Neuronal stem cell (in vitro differentiated cells): ENCODE measurements at regions not wholly inside any gene's neighbourhood (a gene's known extent, or its start where the extent isn't known, plus 50 kb on each side); places are given as distances from the start of the nearest gene placed in this dataset.
A peak's percentile ranks its signal among the peaks of the same experiment; 100 is the strongest.

Experiments used
- DNase-seq: peaks from one replicate; pipeline ENCODE4 v3.0.0-alpha.2; 2013; ENCODE audit warnings: low spot score
- H2AFZ ChIP-seq: one replicate; pipeline ENCODE4 v1.6.1; 2013; ENCODE audit warnings: mild to moderate bottlenecking, low read length, inconsistent platforms
- H2AK5ac ChIP-seq: 2 replicates; pipeline ENCODE4 v1.6.1; 2013; ENCODE audit warnings: low read depth, mild to moderate bottlenecking, inconsistent platforms, low read length, moderate library complexity, mixed read lengths
- H2BK120ac ChIP-seq: 2 replicates; pipeline ENCODE4 v1.6.1; 2013; ENCODE audit warnings: low read depth, mild to moderate bottlenecking, inconsistent platforms, low read length, moderate library complexity, mixed read lengths
- H2BK12ac ChIP-seq: one replicate; pipeline ENCODE4 v1.6.1; 2013; ENCODE audit warnings: low read length, inconsistent platforms
- H2BK15ac ChIP-seq: 2 replicates; pipeline ENCODE4 v1.6.1; 2013; ENCODE audit warnings: mild to moderate bottlenecking, low read length, inconsistent platforms, mixed read lengths
- H2BK5ac ChIP-seq: one replicate; pipeline ENCODE4 v1.6.1; 2013; ENCODE audit warnings: inconsistent platforms, mild to moderate bottlenecking, low read length, moderate library complexity
- H3K14ac ChIP-seq: one replicate; pipeline ENCODE4 v1.6.1; 2013; ENCODE audit warnings: low read length, inconsistent platforms
- H3K18ac ChIP-seq: 2 replicates; pipeline ENCODE4 v1.6.1; 2013; ENCODE audit warnings: low read length, inconsistent platforms
- H3K23ac ChIP-seq: 2 replicates; pipeline ENCODE4 v1.6.1; 2013; ENCODE audit warnings: low read depth, mild to moderate bottlenecking, mixed read lengths, low read length, inconsistent platforms; ENCODE audit not compliant: poor library complexity
- H3K27ac ChIP-seq: replicated peaks from 3 replicates; pipeline ENCODE4 v1.5.1; 2013; ENCODE audit warnings: low read length, inconsistent platforms
- H3K27me3 ChIP-seq, 3 experiments: 2 replicates each; pipeline ENCODE4 v1.6.1; 2013; ENCODE audit warnings: low read length in 3 of 3, mild to moderate bottlenecking in 2 of 3, inconsistent platforms in 1 of 3, low read depth in 1 of 3, mixed read lengths in 1 of 3, moderate library complexity in 1 of 3; ENCODE audit not compliant: control insufficient read depth in 3 of 3, insufficient read depth in 3 of 3
- H3K36me3 ChIP-seq, 2 donors: replicated peaks in 1 of 2; 2 replicates each; pipeline ENCODE4 v1.6.1; 2013; ENCODE audit warnings: low read length in 2 of 2; ENCODE audit not compliant: control insufficient read depth in 2 of 2, insufficient read depth in 2 of 2
- H3K4ac ChIP-seq: 2 replicates; pipeline ENCODE4 v1.6.1; 2013; ENCODE audit warnings: inconsistent platforms, mild to moderate bottlenecking, low read length, moderate library complexity
- H3K4me1 ChIP-seq, 2 donors: 1 replicate in 1 of 2; 2 replicates in 1 of 2; pipeline ENCODE4 v1.6.1; 2013; ENCODE audit warnings: low read length in 2 of 2, low read depth in 1 of 2; ENCODE audit not compliant: control insufficient read depth in 2 of 2, insufficient read depth in 1 of 2
- H3K4me2 ChIP-seq: one replicate; pipeline ENCODE4 v1.6.1; 2013; ENCODE audit warnings: mild to moderate bottlenecking, low read length, inconsistent platforms; ENCODE audit not compliant: insufficient read depth, poor library complexity, severe bottlenecking
- H3K4me3 ChIP-seq, 2 donors: 2 replicates each; pipeline ENCODE4 v1.5.1; 2013; ENCODE audit warnings: low read length in 2 of 2, mild to moderate bottlenecking in 2 of 2, inconsistent platforms in 1 of 2, moderate library complexity in 1 of 2
- H3K79me1 ChIP-seq: one replicate; pipeline ENCODE4 v1.6.1; 2013; ENCODE audit warnings: low read depth, mild to moderate bottlenecking, inconsistent platforms, low read length, moderate library complexity
- H3K9ac ChIP-seq: one replicate; pipeline ENCODE4 v1.6.1; 2013; ENCODE audit warnings: mild to moderate bottlenecking, low read depth, low read length, inconsistent platforms; ENCODE audit not compliant: poor library complexity
- H3K9me3 ChIP-seq, 2 donors: replicated peaks in 1 of 2; 2 replicates each; pipeline versions ENCODE3 to v1.6.1; 2013; ENCODE audit warnings: low read length in 2 of 2, mild to moderate bottlenecking in 2 of 2, inconsistent platforms in 1 of 2, low read depth in 1 of 2, mixed read lengths in 1 of 2, moderate library complexity in 1 of 2; ENCODE audit not compliant: control insufficient read depth in 2 of 2, insufficient read depth in 1 of 2
- H4K8ac ChIP-seq: one replicate; pipeline ENCODE4 v1.6.1; 2013; ENCODE audit warnings: low read depth, mild to moderate bottlenecking, inconsistent platforms, low read length, moderate library complexity
- H4K91ac ChIP-seq: one replicate; pipeline ENCODE4 v1.6.1; 2013; ENCODE audit warnings: low read length, low read depth, mild to moderate bottlenecking, inconsistent platforms; ENCODE audit not compliant: poor library complexity
- WGBS, 2 donors: extraction: QIAGEN DNeasy Blood & Tissue Kit; methylation state at CpG; one replicate each; pipeline ENCODE4 v1.1.7; 2013; ENCODE audit warnings: missing lambda C conversion rate in 2 of 2, mixed read lengths in 1 of 2; ENCODE audit not compliant: insufficient read length in 2 of 2, insufficient replicate concordance in 1 of 2; ENCODE audit errors: extremely low coverage in 2 of 2; 5-methylcytosine and 5-hydroxymethylcytosine counted together

GRCh38 chr5:2489306-2489705 is 262.2 kb downstream of the IRX2 start:
- no peak overlapping the region for H2AK5ac ChIP-seq
- H3K18ac ChIP-seq, result no peak overlapping the region
- H3K4me1 ChIP-seq, result no peaks in the 10 kb centered on the region
- H3K14ac ChIP-seq, result no peak overlapping the region
- no peak overlapping the region for H3K27ac ChIP-seq
- H2BK12ac ChIP-seq, result no peak overlapping the region
- no peaks in the 10 kb centered on the region for H3K36me3 ChIP-seq
- H4K91ac ChIP-seq, result no peak overlapping the region
- no peak overlapping the region for H3K4me3 ChIP-seq
- no peak overlapping the region for H3K9ac ChIP-seq
- DNase-seq, result no peak
- H3K27me3 ChIP-seq, result no peaks in the 10 kb centered on the region
- H2AFZ ChIP-seq, result no peak overlapping the region
- no peaks in the 10 kb centered on the region for H3K79me1 ChIP-seq
- H3K4ac ChIP-seq, result no peak overlapping the region
- no peak overlapping the region for H4K8ac ChIP-seq
- peaks cover 4 to 8% of the 10 kb centered on the region in 2 donors for H3K9me3 ChIP-seq
- no peak overlapping the region for H3K4me2 ChIP-seq
- WGBS, 2 donors, result no CpG with 5 or more reads among the region's 10 CpGs
- no peak overlapping the region for H3K23ac ChIP-seq
- no peak overlapping the region for H2BK15ac ChIP-seq
- H2BK120ac ChIP-seq, result no peak overlapping the region
- H2BK5ac ChIP-seq, result no peak overlapping the region

GRCh38 chr5:2488593-2488992 is 262.9 kb downstream of the IRX2 start:
- Histone ChIP-seq H3K9ac (no peak overlapping the region), H2AK5ac (no peak overlapping the region), H3K27me3 (no peaks in the 10 kb centered on the region), H3K4me2 (peak overlapping the region; percentile 14), H3K4ac (no peak overlapping the region), H4K91ac (no peak overlapping the region), H3K14ac (no peak overlapping the region), H2BK15ac (no peak overlapping the region), H3K4me1 (no peaks in the 10 kb centered on the region), H2BK120ac (no peak overlapping the region), H3K18ac (no peak overlapping the region), H3K9me3 (peaks cover 4 to 8% of the 10 kb centered on the region in 2 donors), H3K23ac (no peak overlapping the region), H2BK12ac (no peak overlapping the region), H2AFZ (peak overlapping the region; percentile 15), H3K36me3 (no peaks in the 10 kb centered on the region), H2BK5ac (no peak overlapping the region), H3K79me1 (no peaks in the 10 kb centered on the region), H4K8ac (no peak overlapping the region), H3K27ac (no peak overlapping the region), H3K4me3 (no peak overlapping the region)
- no CpG with 5 or more reads among the region's 9 CpGs for WGBS, 2 donors
- no peak for DNase-seq

GRCh38 chr5:2487152-2487763 is 264.2 kb downstream of the IRX2 start:
- H3K79me1 ChIP-seq, result no peaks in the 10 kb centered on the region
- H3K9me3 ChIP-seq, result peaks cover 5 to 16% of the 10 kb centered on the region in 2 donors
- no peak overlapping the region for H2AFZ ChIP-seq
- no peak overlapping the region for H3K18ac ChIP-seq
- no peak overlapping the region for H2BK15ac ChIP-seq
- H2AK5ac ChIP-seq, result peak overlapping the region; percentile 20
- H2BK12ac ChIP-seq, result no peak overlapping the region
- no peak overlapping the region for H2BK120ac ChIP-seq
- no peaks in the 10 kb centered on the region for H3K36me3 ChIP-seq
- no peak overlapping the region for H3K23ac ChIP-seq
- H4K8ac ChIP-seq, result no peak overlapping the region
- no peaks in the 10 kb centered on the region for H3K4me1 ChIP-seq
- no peak overlapping the region for H3K4ac ChIP-seq
- no peak overlapping the region for H3K14ac ChIP-seq
- no CpG with 5 or more reads among the region's 2 CpGs for WGBS, 2 donors
- no peak overlapping the region for H3K9ac ChIP-seq
- no peak overlapping the region for H3K4me2 ChIP-seq
- H3K4me3 ChIP-seq, result peak overlapping the region in 1 of 2 donors; percentile 14
- no peak overlapping the region for H2BK5ac ChIP-seq
- no peak overlapping the region for H4K91ac ChIP-seq
- H3K27ac ChIP-seq, result no peak overlapping the region
- DNase-seq, result no peak
- no peaks in the 10 kb centered on the region for H3K27me3 ChIP-seq

- Histone ChIP-seq H3K9me3 (peaks cover 5 to 25% of the 10 kb centered on the region in 2 donors), H3K4me3 (no peak overlapping the region), H3K36me3 (no peaks in the 10 kb centered on the region), H3K27ac (no peak overlapping the region), H3K4me1 (no peaks in the 10 kb centered on the region), H3K79me1 (no peaks in the 10 kb centered on the region), H2AK5ac (no peak overlapping the region), H3K9ac (no peak overlapping the region), H3K4ac (no peak overlapping the region), H2BK5ac (no peak overlapping the region), H3K4me2 (no peak overlapping the region), H2AFZ (no peak overlapping the region), H3K23ac (no peak overlapping the region), H2BK15ac (no peak overlapping the region), H4K8ac (no peak overlapping the region), H3K18ac (no peak overlapping the region), H2BK12ac (no peak overlapping the region), H3K27me3 (no peaks in the 10 kb centered on the region), H3K14ac (no peak overlapping the region), H2BK120ac (no peak overlapping the region), H4K91ac (no peak overlapping the region)
- no peak for DNase-seq
- WGBS, 2 donors, result no CpG with 5 or more reads among the region's 2 CpGs
These were observed 265.1 kb downstream of the IRX2 start for GRCh38 chr5:2486373-2486772.
